CD4-positive, alpha-beta memory T cell (primary cell): ENCODE measurements at regions not wholly inside any gene's neighbourhood (a gene's known extent, or its start where the extent isn't known, plus 50 kb on each side); places are given as distances from the start of the nearest gene placed in this dataset.

Experiments used
- CTCF ChIA-PET: fragments of 350-600 bp; sonication (Branson Sonifier 250); formaldehyde crosslinking; loops from one replicate; lab custom pipeline; 2021; ENCODE audit warnings: inconsistent platforms; ENCODE audit not compliant: partially characterized antibody; lab: Charles Lee
- POLR2A ChIA-PET: fragments of 350-600 bp; sonication (Branson Sonifier 250); formaldehyde crosslinking; loops from one replicate; lab custom pipeline; 2021; ENCODE audit not compliant: partially characterized antibody; lab: Charles Lee
- DNase-seq, 5 donors: peaks; one replicate each; pipeline versions ENCODE4 v3.0.0 to v3.0.0-alpha.2; 2020 to 2022; ENCODE audit warnings: mixed read lengths in 1 of 5
- H3K27ac ChIP-seq: one replicate; pipeline ENCODE4 v1.7.0; 2013; ENCODE audit warnings: low read depth, low read length
- H3K27me3 ChIP-seq: 2 replicates; pipeline ENCODE4 v1.7.0; 2013; ENCODE audit warnings: mild to moderate bottlenecking, low read length, moderate library complexity; ENCODE audit not compliant: insufficient read depth
- H3K36me3 ChIP-seq: 2 replicates; pipeline ENCODE4 v1.7.0; 2013; ENCODE audit warnings: mild to moderate bottlenecking, low read length, moderate library complexity; ENCODE audit not compliant: insufficient read depth
- H3K4me1 ChIP-seq: 2 replicates; pipeline ENCODE4 v1.7.0; 2013; ENCODE audit warnings: mild to moderate bottlenecking, low read length, moderate library complexity; ENCODE audit not compliant: insufficient read depth
- H3K4me3 ChIP-seq, 2 donors: one replicate each; pipeline ENCODE4 v1.7.0; 2013; ENCODE audit warnings: low read length in 2 of 2, mild to moderate bottlenecking in 1 of 2
- H3K9me3 ChIP-seq, 2 donors: one replicate each; pipeline ENCODE4 v1.7.0; 2013; ENCODE audit warnings: low read length in 2 of 2, control low read depth in 1 of 2; ENCODE audit not compliant: control insufficient read depth in 1 of 2
- H3K27ac Mint-ChIP-seq, 7 donors: one replicate each; pipeline ENCODE4 v1.8.0; 2020 to 2021; ENCODE audit warnings: mixed read lengths in 7 of 7, mild to moderate bottlenecking in 6 of 7, inconsistent platforms in 3 of 7, moderate library complexity in 3 of 7
- H3K27me3 Mint-ChIP-seq, 2 donors: one replicate each; pipeline ENCODE4 v1.8.0; 2020 to 2021; ENCODE audit warnings: mixed read lengths in 2 of 2
- H3K36me3 Mint-ChIP-seq, 2 donors: one replicate each; pipeline ENCODE4 v1.8.0; 2020 to 2021; ENCODE audit warnings: mixed read lengths in 2 of 2, inconsistent platforms in 1 of 2, mild to moderate bottlenecking in 1 of 2
- H3K4me1 Mint-ChIP-seq, 4 donors: one replicate each; pipeline ENCODE4 v1.8.0; 2020 to 2021; ENCODE audit warnings: mixed read lengths in 4 of 4, mild to moderate bottlenecking in 1 of 4
- H3K4me3 Mint-ChIP-seq, 8 donors: one replicate each; pipeline ENCODE4 v1.8.0; 2020 to 2021; ENCODE audit warnings: mixed read lengths in 8 of 8, mild to moderate bottlenecking in 7 of 8, moderate library complexity in 6 of 8, inconsistent platforms in 3 of 8
- H3K9me3 Mint-ChIP-seq, 8 donors: one replicate each; pipeline ENCODE4 v1.8.0; 2020 to 2021; ENCODE audit warnings: mixed read lengths in 8 of 8, mild to moderate bottlenecking in 5 of 8, inconsistent platforms in 3 of 8, moderate library complexity in 1 of 8
- intact Hi-C: fragments of 100-400 bp; cut with micrococcal nuclease; formaldehyde crosslinking; loops from one replicate; pipeline ENCODE4 v1.15.1; 2023

DNA sequence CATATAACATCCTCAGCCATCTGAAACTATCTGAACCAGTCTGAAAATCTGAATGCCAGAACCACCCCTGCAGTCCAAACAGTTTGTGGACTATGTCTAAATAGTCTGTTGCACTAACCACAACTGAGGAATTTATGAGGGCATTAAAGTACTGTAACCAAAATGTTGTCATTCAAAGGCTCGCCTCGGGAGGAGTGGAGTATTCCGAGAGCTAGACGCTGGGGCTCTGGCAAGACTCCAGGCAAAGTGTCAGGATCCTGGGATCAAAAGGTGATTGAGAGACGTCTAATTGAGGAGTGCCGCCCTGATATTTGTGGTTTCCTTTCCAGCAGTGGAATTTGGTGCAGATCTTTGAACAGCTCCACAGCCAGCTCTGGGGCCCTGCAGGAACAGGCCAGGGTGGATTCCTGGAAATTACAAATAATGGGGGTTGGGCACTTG, 142.9 kb upstream of the MYOCD start:
- Histone ChIP-seq H3K27me3 (no peaks in the 10 kb centered on the region), H3K9me3 (no peaks in the 10 kb centered on the region), H3K27ac (no peak overlapping the region), H3K4me1 (no peaks in the 10 kb centered on the region), H3K36me3 (no peaks in the 10 kb centered on the region), H3K4me3 (no peak overlapping the region)
- H3K27me3 Mint-ChIP-seq = no peaks in the 10 kb centered on the region
- no peak for DNase-seq
- ChIA-PET CTCF (no interaction called here), POLR2A (no interaction called here)
- H3K36me3 Mint-ChIP-seq = no peaks in the 10 kb centered on the region
- no peaks in the 10 kb centered on the region for H3K4me1 Mint-ChIP-seq
- intact Hi-C loops = no loop called here
- no peak overlapping the region for H3K4me3 Mint-ChIP-seq
- peaks cover 0 to 2% (median 0%) of the 10 kb centered on the region in 8 donors for H3K9me3 Mint-ChIP-seq
- H3K27ac Mint-ChIP-seq = no peak overlapping the region

DNA sequence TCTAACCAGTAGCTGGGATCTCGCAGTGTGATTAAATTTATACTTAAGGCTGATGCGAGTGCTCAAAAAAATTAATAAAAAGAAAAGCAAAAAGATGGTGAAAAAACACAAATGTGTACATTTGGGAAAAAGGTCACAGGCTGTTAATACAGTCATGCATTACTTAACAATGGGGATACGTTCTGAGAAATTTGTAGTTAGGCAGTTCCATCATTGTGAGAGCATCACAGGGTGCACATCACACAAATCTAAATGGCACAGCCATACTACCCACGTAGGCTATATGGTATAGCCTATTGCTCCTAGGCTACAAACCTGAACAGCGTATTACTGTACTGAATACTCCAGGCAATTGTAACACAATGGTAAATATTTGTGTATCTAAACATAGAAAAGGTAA, 142.4 kb upstream of the MYOCD start:
- Mint-ChIP-seq H3K27me3 (no peaks in the 10 kb centered on the region), H3K36me3 (no peaks in the 10 kb centered on the region), H3K9me3 (peaks cover 0 to 2% (median 0%) of the 10 kb centered on the region in 8 donors), H3K4me3 (no peak overlapping the region), H3K27ac (no peak overlapping the region), H3K4me1 (no peaks in the 10 kb centered on the region)
- no peaks in the 10 kb centered on the region for H3K9me3 ChIP-seq
- H3K4me1 ChIP-seq = no peaks in the 10 kb centered on the region
- H3K27me3 ChIP-seq = no peaks in the 10 kb centered on the region
- ChIA-PET CTCF (no interaction called here), POLR2A (no interaction called here)
- no peak for DNase-seq
- no peak overlapping the region for H3K4me3 ChIP-seq
- intact Hi-C loops = no loop called here
- no peak overlapping the region for H3K27ac ChIP-seq
- H3K36me3 ChIP-seq = no peaks in the 10 kb centered on the region

DNA sequence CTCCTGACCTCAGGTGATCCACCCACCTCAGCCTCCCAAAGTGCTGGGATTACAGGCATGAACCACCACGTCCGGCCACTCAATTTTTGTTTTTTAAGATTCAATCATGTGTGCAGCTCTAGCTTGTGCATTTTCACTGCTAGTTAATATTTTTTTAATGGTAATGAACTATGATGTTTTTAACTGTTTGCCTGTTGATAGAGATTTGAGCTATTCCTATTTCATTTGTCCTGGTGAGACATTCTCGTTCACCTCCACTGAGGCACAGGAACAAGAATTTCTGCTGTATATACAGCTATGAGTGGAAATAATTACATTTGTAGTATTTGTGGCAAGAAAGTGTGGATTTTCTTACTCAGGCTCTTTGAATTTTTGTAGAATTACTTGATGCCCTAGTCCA, 137.7 kb upstream of the MYOCD start:
- no peaks in the 10 kb centered on the region for H3K4me1 Mint-ChIP-seq
- H3K9me3 ChIP-seq = no peaks in the 10 kb centered on the region
- intact Hi-C loops = no loop called here
- H3K36me3 ChIP-seq = no peaks in the 10 kb centered on the region
- CTCF ChIA-PET = no interaction called here
- no peak overlapping the region for H3K27ac ChIP-seq
- no peak overlapping the region for H3K4me3 Mint-ChIP-seq
- DNase-seq = no peak
- no peaks in the 10 kb centered on the region for H3K36me3 Mint-ChIP-seq
- H3K4me1 ChIP-seq = no peaks in the 10 kb centered on the region
- no peak overlapping the region for H3K27ac Mint-ChIP-seq
- H3K27me3 Mint-ChIP-seq = peaks cover 0 to 1% of the 10 kb centered on the region in 2 donors
- peaks cover 0 to 3% (median 0%) of the 10 kb centered on the region in 8 donors for H3K9me3 Mint-ChIP-seq
- H3K4me3 ChIP-seq = no peak overlapping the region
- no peaks in the 10 kb centered on the region for H3K27me3 ChIP-seq
- POLR2A ChIA-PET = no interaction called here

DNA sequence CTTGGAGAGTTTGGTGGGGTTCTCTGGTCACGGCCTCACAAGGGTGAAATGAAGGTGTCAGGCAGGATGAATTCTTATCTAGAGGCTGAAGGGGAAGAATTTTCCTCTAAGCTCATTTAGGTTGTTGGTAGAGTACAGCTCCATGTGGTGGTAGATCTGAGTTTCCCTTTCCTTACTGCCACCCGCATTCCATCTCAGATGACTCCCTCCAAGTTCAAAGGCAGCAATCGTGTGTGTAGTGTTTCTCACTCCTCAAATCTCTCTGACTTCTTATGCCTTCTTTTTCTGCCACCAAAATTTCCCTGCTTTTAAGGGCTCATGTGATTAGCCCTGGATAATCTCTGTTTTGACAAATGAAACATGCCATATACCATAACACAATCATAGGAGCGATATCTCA, 135.5 kb upstream of the MYOCD start:
- Mint-ChIP-seq H3K27me3 (peaks cover 0 to 1% of the 10 kb centered on the region in 2 donors), H3K4me3 (no peak overlapping the region), H3K9me3 (peaks cover 0 to 3% (median 0%) of the 10 kb centered on the region in 8 donors), H3K4me1 (no peaks in the 10 kb centered on the region), H3K27ac (no peak overlapping the region), H3K36me3 (no peaks in the 10 kb centered on the region)
- Histone ChIP-seq H3K27ac (no peak overlapping the region), H3K27me3 (no peaks in the 10 kb centered on the region), H3K36me3 (no peaks in the 10 kb centered on the region), H3K4me3 (no peak overlapping the region), H3K4me1 (no peaks in the 10 kb centered on the region), H3K9me3 (no peaks in the 10 kb centered on the region)
- intact Hi-C loops = no loop called here
- ChIA-PET POLR2A (no interaction called here), CTCF (no interaction called here)
- no peak for DNase-seq

DNA sequence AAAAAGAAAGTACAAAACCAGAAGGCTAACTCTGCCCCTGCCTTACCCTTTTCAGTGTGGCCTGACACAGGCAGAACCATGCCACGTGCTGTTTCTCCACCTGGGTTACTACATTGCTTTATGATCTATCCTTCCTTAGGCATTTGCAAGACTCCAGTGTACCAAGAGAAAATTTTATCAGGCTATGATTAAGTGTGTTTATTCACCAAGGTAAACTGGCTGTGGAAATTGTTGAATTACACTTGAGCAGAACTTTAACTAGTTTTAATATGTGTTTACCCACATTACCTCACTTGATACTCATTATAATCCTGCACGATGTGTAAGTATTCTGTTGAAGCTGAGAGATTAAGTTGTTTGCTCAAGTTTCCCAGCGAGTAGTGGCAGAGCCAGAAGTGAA, 129.7 kb upstream of the MYOCD start:
- Mint-ChIP-seq H3K4me1 (no peaks in the 10 kb centered on the region), H3K27ac (no peak overlapping the region), H3K27me3 (peaks cover 0 to 3% of the 10 kb centered on the region in 2 donors), H3K9me3 (peaks cover 0 to 8% (median 4%) of the 10 kb centered on the region in 8 donors), H3K36me3 (no peaks in the 10 kb centered on the region), H3K4me3 (no peak overlapping the region)
- DNase-seq = no peak
- Histone ChIP-seq H3K36me3 (no peaks in the 10 kb centered on the region), H3K4me1 (no peaks in the 10 kb centered on the region), H3K4me3 (no peak overlapping the region), H3K9me3 (no peaks in the 10 kb centered on the region), H3K27me3 (no peaks in the 10 kb centered on the region), H3K27ac (no peak overlapping the region)
- ChIA-PET CTCF (no interaction called here), POLR2A (no interaction called here)
- intact Hi-C loops = no loop called here

DNA sequence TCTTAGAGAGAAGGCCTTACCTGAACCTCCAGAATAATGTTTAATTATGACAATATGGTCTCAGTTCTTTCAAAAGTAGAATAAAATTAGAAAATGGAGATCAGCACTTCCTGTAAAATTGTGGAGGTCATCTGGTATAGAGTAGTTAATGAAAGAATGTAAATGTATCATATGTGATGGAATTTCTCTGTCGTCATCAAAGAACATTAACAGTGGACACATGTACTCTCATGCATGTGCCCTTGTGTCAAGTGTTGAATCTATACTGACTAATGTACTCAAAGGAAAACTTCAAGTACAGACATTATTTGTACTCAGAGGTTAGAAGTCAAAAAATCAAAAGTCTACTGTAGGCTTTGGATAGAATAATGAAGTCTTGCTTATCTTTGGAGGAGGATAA, 129.2 kb upstream of the MYOCD start:
- Histone ChIP-seq H3K27ac (no peak overlapping the region), H3K27me3 (no peaks in the 10 kb centered on the region), H3K36me3 (no peaks in the 10 kb centered on the region), H3K4me3 (no peak overlapping the region), H3K4me1 (no peaks in the 10 kb centered on the region), H3K9me3 (no peaks in the 10 kb centered on the region)
- Mint-ChIP-seq H3K27me3 (peaks cover 0 to 3% of the 10 kb centered on the region in 2 donors), H3K36me3 (no peaks in the 10 kb centered on the region), H3K4me3 (no peak overlapping the region), H3K4me1 (no peaks in the 10 kb centered on the region), H3K27ac (no peak overlapping the region), H3K9me3 (peaks cover 0 to 8% (median 4%) of the 10 kb centered on the region in 8 donors)
- CTCF ChIA-PET = no interaction called here
- POLR2A ChIA-PET = no interaction called here
- no peak for DNase-seq
- intact Hi-C loops = no loop called here

DNA sequence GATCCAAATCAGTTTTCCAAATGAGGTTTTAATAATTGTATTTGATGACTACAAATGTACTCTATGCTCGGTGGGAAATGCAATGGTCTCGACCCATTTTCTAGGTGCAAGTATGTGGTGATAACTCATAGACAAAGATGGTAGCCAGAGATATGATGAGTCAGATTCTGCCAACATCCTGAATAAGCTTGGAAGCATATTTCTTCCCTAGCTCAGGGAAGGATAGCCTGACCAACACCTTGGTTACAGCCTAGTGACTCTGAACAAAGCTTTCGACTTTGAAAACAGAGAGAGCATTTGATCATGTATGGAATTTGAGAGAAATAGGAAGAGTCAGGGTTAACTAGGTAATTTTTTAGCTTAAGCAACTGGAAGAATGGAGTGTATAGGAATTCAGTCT, 128.3 kb upstream of the MYOCD start:
- H3K36me3 Mint-ChIP-seq = no peaks in the 10 kb centered on the region
- H3K9me3 Mint-ChIP-seq = peaks cover 0 to 11% (median 4%) of the 10 kb centered on the region in 8 donors
- POLR2A ChIA-PET = no interaction called here
- DNase-seq = no peak
- CTCF ChIA-PET = no interaction called here
- H3K4me1 ChIP-seq = no peaks in the 10 kb centered on the region
- no peak overlapping the region for H3K4me3 ChIP-seq
- no peaks in the 10 kb centered on the region for H3K4me1 Mint-ChIP-seq
- H3K27me3 Mint-ChIP-seq = peaks cover 0 to 2% of the 10 kb centered on the region in 2 donors
- H3K4me3 Mint-ChIP-seq = no peak overlapping the region
- intact Hi-C loops = no loop called here
- H3K9me3 ChIP-seq = no peaks in the 10 kb centered on the region
- no peaks in the 10 kb centered on the region for H3K27me3 ChIP-seq
- H3K36me3 ChIP-seq = no peaks in the 10 kb centered on the region
- H3K27ac Mint-ChIP-seq = no peak overlapping the region
- no peak overlapping the region for H3K27ac ChIP-seq

DNA sequence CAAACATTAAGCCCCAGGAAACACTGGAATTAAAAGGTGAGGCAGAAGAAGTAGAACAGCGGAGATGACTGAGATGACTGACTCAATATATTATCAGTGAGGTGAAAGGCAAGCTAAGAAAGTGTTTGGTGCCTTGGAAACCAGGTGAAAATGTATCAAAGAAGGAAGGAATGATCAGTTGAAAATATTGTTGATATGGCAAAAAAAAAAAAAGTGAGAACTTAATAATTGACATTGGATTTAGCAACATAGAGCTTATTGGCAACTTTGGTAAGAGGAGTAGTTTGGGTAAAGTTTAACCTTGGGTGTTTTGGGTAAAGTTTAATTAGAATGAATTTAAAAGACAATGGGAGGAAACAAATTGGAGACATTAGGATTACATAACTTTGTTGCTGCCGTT, 127.7 kb upstream of the MYOCD start:
- CTCF ChIA-PET = no interaction called here
- Histone ChIP-seq H3K36me3 (no peaks in the 10 kb centered on the region), H3K9me3 (no peaks in the 10 kb centered on the region), H3K4me1 (no peaks in the 10 kb centered on the region), H3K27me3 (no peaks in the 10 kb centered on the region), H3K4me3 (no peak overlapping the region), H3K27ac (no peak overlapping the region)
- no peak overlapping the region for H3K4me3 Mint-ChIP-seq
- intact Hi-C loops = no loop called here
- H3K9me3 Mint-ChIP-seq = peaks cover 0 to 11% (median 4%) of the 10 kb centered on the region in 8 donors
- peaks cover 0 to 2% of the 10 kb centered on the region in 2 donors for H3K27me3 Mint-ChIP-seq
- H3K27ac Mint-ChIP-seq = no peak overlapping the region
- no peaks in the 10 kb centered on the region for H3K36me3 Mint-ChIP-seq
- H3K4me1 Mint-ChIP-seq = no peaks in the 10 kb centered on the region
- POLR2A ChIA-PET = no interaction called here
- DNase-seq = no peak
